Amygdala (tissue), 56 donors: ENCODE measurements at regions not wholly inside any gene's neighbourhood (a gene's known extent, or its start where the extent isn't known, plus 50 kb on each side); places are given as distances from the start of the nearest gene placed in this dataset.

Source experiments
- DNase-seq, 56 donors: peaks; one replicate each; lab custom pipeline; 2025; lab: John Stamatoyannopoulos, UW

- DNase-seq = no peak
These were observed 283.2 kb upstream of the LRRC7 start for GRCh38 chr1:69284508-69284907.

GRCh38 chr1:69288416-69288815 lies 279.3 kb upstream of the LRRC7 start:
- DNase-seq = no peak

- DNase-seq = no peak
These were observed 277.4 kb upstream of the LRRC7 start for GRCh38 chr1:69290291-69290690.

GRCh38 chr1:69291541-69291940 lies 276.2 kb upstream of the LRRC7 start:
- no peak for DNase-seq

- DNase-seq = no peak
These were observed 274.9 kb upstream of the LRRC7 start for GRCh38 chr1:69292833-69293232.

- DNase-seq = no peak
These were observed 273.6 kb upstream of the LRRC7 start for GRCh38 chr1:69294171-69294570.

- DNase-seq = no peak
These were observed 272.5 kb upstream of the LRRC7 start for GRCh38 chr1:69295265-69295664.

- DNase-seq = no peak
These were observed 262.1 kb upstream of the LRRC7 start for GRCh38 chr1:69305621-69306020.

- no peak for DNase-seq
These were observed 255.5 kb upstream of the LRRC7 start for GRCh38 chr1:69312055-69312732.

GRCh38 chr1:69313118-69313517 lies 254.6 kb upstream of the LRRC7 start:
- DNase-seq = no peak

- no peak for DNase-seq
These were observed 252.3 kb upstream of the LRRC7 start for GRCh38 chr1:69315416-69315815.

GRCh38 chr1:69315823-69316222 lies 251.9 kb upstream of the LRRC7 start:
- DNase-seq = no peak

GRCh38 chr1:69319287-69319686 lies 248.4 kb upstream of the LRRC7 start:
- DNase-seq = no peak

GRCh38 chr1:69320757-69321211 lies 246.9 kb upstream of the LRRC7 start:
- no peak for DNase-seq

GRCh38 chr1:69321311-69321710 lies 246.4 kb upstream of the LRRC7 start:
- DNase-seq = no peak

GRCh38 chr1:69328186-69328585 lies 239.5 kb upstream of the LRRC7 start:
- no peak for DNase-seq

- no peak for DNase-seq
These were observed 204.5 kb upstream of the LRRC7 start for GRCh38 chr1:69363236-69363635.

- no peak for DNase-seq
These were observed 194.2 kb upstream of the LRRC7 start for GRCh38 chr1:69373520-69373919.

- no peak for DNase-seq
These were observed 191.3 kb upstream of the LRRC7 start for GRCh38 chr1:69376408-69376807.

GRCh38 chr1:69377507-69377906 lies 190.2 kb upstream of the LRRC7 start:
- DNase-seq = no peak

- no peak for DNase-seq
These were observed 179.7 kb upstream of the LRRC7 start for GRCh38 chr1:69388044-69388443.

- no peak for DNase-seq
These were observed 167.6 kb upstream of the LRRC7 start for GRCh38 chr1:69400128-69400527.

- DNase-seq = no peak
These were observed 165.8 kb upstream of the LRRC7 start for GRCh38 chr1:69401879-69402278.
